NCI-H524 (cell line): ENCODE measurements at regions not wholly inside any gene's neighbourhood (a gene's known extent, or its start where the extent isn't known, plus 50 kb on each side); places are given as distances from the start of the nearest gene placed in this dataset.
A peak's percentile ranks its signal among the peaks of the same experiment; 100 is the strongest.
"Not testable (repeated sequence)": the region's sequence is repeated elsewhere in the genome, so short reads cannot be mapped to it uniquely, and the experiment has no call there.

Experiments used
- DNase-seq, 2 experiments: peaks; one replicate each; lab custom pipeline; 2025; lab: John Stamatoyannopoulos, UW

- no peak for DNase-seq
Measured at GRCh38 chr7:132030086-132030568, 473.7 kb upstream of the PODXL start.

DNA sequence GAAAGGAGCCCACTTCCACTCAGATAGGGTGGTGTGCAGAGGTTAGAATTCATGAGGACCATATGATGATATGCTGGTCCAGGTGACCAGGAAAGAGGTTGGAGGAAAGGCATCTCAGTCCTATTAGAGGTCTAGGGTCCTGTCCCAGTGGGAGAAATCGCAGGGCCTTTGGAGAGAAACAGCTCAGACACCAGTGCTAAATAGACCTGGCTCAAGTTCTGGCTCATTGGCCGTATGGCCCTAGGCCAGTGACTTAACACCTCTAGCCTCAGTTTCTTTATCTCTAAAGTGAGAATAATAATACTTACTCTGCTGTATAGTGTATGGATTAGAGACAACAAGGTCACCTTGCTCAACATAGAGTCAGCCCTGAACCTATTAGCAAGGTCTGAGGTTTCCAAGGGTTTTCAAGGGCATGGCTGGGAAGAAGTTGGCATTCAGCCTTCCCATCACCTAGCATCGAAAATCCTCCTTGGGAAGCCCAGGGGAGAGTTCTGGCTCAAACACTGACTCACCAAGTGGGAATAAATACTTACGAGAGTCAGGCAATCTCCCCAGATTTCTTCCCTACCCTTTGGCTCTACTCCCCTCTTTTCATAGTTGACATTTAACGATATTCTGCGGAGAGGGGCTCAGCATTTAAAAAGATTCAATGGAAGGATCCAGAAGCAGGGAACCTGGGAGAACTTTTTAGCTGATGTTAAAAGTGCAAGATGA lies 473.1 kb upstream of the PODXL start:
- no peak for DNase-seq

- no peak for DNase-seq
Measured at GRCh38 chr7:132028144-132028920, 471.9 kb upstream of the PODXL start.

- peak; percentile 67 to 88 for DNase-seq
Measured at GRCh38 chr7:132024290-132024689, 467.9 kb upstream of the PODXL start.

GRCh38 chr7:132023466-132023865 lies 467.0 kb upstream of the PODXL start:
- DNase-seq: no peak

GRCh38 chr7:132022188-132022587 lies 465.8 kb upstream of the PODXL start:
- DNase-seq: no peak

GRCh38 chr7:132019703-132020102 lies 463.3 kb upstream of the PODXL start:
- no peak for DNase-seq

DNA sequence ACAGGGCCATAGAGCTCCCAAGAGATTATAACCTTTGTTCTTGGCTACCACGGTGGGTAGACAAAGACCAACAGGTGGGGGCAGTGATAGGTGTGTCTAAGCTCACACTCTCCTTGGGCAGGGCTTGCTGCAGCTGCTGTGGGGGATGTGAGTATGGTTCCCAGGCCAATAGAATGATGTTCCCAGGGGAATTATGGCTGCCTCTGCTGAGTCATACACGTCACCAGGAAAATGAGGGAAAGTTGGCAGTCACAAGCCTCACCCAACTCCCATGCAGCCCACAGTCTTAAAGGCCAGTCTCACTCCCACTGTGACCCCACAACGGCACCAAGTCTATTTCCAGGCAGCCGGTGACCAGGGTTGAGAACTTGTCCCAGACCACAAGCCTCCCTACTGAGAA lies 453.4 kb upstream of the PODXL start:
- no peak for DNase-seq

DNA sequence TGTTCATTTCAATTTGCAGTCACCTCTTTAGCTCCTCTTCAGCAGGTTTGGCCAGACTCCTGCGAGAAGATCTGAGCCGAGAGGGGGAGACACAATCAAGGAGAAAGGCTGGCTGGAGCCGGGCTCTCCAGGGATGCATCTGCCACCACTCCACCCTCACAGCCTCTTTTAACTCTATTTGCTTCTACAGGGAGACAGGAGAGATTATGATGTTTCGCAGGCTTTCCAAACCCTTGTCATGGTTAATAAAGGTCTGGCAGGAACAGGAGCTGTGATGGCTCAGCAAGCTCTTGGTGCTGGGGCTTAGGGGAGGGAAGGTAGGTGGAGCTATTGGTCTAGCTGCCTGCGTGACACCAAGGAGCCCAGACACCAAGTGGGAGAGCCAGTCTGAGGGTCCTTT lies 448.1 kb upstream of the PODXL start:
- peak; percentile 62 to 83 for DNase-seq

- peak; percentile 7 to 41 for DNase-seq
Measured at GRCh38 chr7:132002343-132002968, 446.0 kb upstream of the PODXL start.

DNA sequence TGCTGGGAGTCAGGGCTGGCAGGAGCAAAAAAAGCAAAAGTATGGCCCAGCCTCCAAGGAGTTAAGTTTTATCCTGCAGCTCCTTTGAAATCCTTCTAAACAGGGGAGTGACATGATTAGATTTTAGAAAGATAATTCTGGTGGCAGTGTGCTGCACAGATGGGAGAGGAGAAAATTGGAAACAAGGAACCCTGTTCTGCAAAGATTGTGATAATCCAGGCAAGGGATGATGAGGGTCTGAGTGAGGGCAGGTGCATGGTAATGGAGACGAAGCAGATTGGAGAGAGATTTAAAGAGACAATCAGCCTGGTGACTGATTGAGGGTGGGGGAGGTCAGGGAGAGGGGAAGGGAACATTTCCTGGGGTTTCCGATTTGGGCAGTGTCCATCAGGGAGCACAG lies 444.7 kb upstream of the PODXL start:
- peak; percentile 38 to 87 for DNase-seq

GRCh38 chr7:131999193-131999592 lies 442.8 kb upstream of the PODXL start:
- DNase-seq: no peak

GRCh38 chr7:131995324-131995723 lies 438.9 kb upstream of the PODXL start:
- DNase-seq: no peak

DNA sequence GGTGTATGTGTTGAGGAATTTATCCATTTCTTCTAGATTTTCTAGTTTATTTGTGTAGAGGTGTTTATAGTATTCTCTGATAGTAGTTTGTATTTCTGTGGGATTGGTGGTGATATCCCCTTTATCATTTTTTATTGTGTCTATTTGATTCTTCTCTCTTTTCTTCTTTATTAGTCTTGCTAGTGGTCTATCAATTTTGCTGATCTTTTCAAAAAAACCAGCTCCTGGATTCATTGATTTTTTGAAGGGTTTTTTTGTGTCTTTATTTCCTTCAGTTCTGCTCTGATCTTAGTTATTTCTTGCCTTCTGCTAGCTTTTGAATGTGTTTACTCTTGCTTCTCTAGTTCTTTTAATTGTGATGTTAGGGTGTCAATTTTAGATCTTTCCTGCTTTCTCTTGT lies 424.6 kb upstream of the PODXL start:
- DNase-seq: not testable (repeated sequence)

DNA sequence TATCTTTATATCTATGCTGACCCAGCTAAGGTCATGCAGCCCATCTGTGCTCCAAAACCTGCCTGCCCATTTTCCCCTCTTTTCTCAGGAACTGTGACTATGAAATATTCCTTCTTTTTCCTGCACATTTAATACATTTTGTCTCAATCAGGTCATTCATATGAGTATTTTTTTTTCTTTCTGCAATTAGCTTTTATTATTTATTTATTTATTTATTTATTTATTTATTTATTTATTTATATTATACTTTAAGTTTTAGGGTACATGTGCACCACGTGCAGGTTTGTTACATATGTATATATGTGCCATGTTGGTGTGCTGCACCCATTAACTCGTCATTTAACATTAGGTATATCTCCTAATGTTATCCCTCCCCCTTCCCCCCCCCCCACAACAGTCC lies 421.7 kb upstream of the PODXL start:
- not testable (repeated sequence) for DNase-seq

DNA sequence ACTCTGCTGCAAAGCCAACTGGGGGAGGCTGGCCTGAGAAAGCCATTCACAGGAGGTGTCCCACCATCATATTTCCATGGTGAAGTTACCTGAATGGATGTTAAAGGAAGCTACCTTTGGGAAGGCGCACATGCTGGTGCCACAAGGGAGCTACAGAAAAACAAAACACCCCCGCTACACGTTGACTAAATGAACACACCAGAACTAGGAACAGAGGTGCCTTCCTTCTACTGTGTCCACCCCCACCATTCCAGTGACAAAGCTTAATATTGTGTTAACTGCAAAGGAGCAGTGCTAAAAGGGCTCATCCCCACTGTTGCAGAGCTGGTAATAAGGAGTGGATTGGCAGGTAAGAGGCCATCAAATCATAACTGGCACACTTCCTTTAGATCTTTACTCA lies 420.0 kb upstream of the PODXL start:
- DNase-seq: no peak

GRCh38 chr7:131974671-131975070 lies 418.2 kb upstream of the PODXL start:
- peak; percentile 55 to 89 for DNase-seq

DNA sequence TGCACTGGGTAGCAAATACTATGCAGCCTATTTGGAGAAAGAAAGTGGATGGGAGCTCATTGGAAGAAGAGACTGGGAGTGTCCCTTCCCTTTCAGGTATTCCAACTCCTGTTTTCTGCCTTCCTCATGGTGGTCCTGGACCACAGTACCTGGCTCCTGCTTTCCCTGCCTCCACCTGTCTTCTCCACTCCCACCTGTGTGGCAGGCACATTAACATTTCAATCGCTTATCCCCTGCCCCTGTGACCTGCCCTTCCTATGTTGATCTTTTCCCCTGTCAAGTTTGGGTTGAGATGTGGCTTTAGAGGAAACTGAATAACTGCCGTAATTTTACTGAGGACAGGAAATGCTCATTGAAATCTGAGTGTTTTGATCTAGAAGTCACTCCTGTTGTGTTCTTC lies 415.8 kb upstream of the PODXL start:
- no peak for DNase-seq

- no peak for DNase-seq
Measured at GRCh38 chr7:131970602-131971001, 414.2 kb upstream of the PODXL start.

DNA sequence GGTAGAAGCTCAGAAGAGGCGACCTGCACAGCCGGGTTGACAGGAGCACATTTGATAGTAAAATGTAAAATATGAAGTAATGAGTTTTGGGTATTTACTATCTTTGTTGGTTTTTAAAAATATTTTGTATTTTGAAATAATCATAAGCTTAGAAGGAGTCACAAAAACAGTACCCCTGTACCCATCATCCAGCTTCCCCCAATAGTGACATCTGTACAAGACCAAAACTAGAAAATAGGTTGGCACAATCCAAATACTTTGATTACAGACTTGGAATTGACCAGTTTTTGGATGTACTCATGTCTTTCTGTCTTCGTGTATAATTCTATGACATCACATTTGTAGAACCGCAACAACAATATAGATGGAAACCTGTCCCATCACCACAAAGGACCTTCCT lies 413.1 kb upstream of the PODXL start:
- no peak for DNase-seq

GRCh38 chr7:131967216-131967730 lies 410.8 kb upstream of the PODXL start:
- no peak for DNase-seq

DNA sequence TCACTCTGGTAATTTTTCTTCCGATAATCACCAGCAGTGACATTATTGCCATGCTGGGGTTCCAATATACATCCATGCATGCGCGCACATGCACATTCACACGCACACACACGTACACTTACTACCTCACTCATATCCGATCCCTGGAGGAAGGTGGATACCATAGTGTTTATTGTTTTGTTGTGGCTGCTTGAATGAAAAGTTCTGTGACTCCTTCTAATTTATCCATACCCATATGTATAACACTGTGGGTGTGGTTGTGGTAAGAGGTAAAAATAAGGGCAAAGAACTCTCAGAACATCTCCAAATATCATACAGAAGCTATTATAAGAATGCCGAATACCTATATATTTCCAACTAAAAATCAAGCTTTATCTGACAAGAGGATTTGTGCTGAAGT lies 407.8 kb upstream of the PODXL start:
- no peak for DNase-seq
